ENCODE measurements at regions not wholly inside any gene's neighbourhood (a gene's known extent, or its start where the extent isn't known, plus 50 kb on each side); places are given as distances from the start of the nearest gene placed in this dataset.

DNA sequence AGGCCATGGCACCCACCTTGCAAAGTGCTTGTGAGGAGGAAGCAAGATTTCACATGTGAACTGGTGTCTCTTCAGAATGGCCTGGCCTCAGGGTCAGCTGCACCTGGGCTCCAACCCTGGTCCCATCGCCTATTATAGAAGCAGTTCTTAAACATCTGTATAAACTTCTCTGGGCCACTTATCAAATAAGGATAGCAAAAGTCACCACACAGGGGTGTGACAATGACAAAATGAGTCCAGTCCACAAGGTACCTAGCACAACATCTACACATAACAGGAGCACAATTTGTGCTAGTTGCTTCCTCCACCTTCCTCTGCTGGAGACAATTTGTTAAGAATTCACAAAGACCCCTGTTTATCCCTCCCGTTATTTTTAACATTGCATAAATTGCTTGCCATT, 340.6 kb upstream of the ZMIZ1 start:
- no peak overlapping the region for H3K27ac ChIP-seq (ENCODE audit: low read length)
- H3K79me2 ChIP-seq (ENCODE audit: low read length), result no peaks in the 10 kb centered on the region
- CTCF ChIA-PET, result no interaction called here
- H3K4me3 ChIP-seq (ENCODE audit: low read length), result no peak overlapping the region
- H3K36me3 ChIP-seq (ENCODE audit: low read depth, low read length), result no peaks in the 10 kb centered on the region
- H3F3A ChIP-seq (ENCODE audit: low read length, unreplicated experiment), result no peaks in the 10 kb centered on the region
- BruUV-seq (replicated peaks), result no TSS peak
- no peak overlapping the region for H2AFZ ChIP-seq (ENCODE audit: low read length)
- no peaks in the 10 kb centered on the region for H3K9me3 ChIP-seq (ENCODE audit: low read length)
- TF ChIP-seq, protein P1, sequence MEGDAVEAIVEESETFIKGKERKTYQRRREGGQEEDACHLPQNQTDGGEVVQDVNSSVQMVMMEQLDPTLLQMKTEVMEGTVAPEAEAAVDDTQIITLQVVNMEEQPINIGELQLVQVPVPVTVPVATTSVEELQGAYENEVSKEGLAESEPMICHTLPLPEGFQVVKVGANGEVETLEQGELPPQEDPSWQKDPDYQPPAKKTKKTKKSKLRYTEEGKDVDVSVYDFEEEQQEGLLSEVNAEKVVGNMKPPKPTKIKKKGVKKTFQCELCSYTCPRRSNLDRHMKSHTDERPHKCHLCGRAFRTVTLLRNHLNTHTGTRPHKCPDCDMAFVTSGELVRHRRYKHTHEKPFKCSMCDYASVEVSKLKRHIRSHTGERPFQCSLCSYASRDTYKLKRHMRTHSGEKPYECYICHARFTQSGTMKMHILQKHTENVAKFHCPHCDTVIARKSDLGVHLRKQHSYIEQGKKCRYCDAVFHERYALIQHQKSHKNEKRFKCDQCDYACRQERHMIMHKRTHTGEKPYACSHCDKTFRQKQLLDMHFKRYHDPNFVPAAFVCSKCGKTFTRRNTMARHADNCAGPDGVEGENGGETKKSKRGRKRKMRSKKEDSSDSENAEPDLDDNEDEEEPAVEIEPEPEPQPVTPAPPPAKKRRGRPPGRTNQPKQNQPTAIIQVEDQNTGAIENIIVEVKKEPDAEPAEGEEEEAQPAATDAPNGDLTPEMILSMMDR (conservative IDR thresholded peaks at IDR 0.05; ENCODE audit: low read depth, low read length), result no peak
- peak; percentile 5 for TF ChIP-seq EZH2 (IDR thresholded peaks at IDR 0.05; ENCODE audit: low read length, unreplicated experiment)
- H3K27me3 ChIP-seq (ENCODE audit: low read length), result peaks cover 95% of the 10 kb centered on the region
- no peak overlapping the region for H3K9ac ChIP-seq (ENCODE audit: low read length)
- H3K4me1 ChIP-seq (ENCODE audit: insufficient read depth, low read length), result no peaks in the 10 kb centered on the region
- POLR2A ChIA-PET (ENCODE audit: unreplicated experiment), result interaction anchor here (0.6 to 0.7 kb wide), 2 partner anchors 14 to 245 kb away, joined by 4 to 33 read pairs; no protein-coding TSS in a partner anchor
- intact Hi-C loops (cut with micrococcal nuclease), result no loop called here
- ATAC-seq, result no peak
- no peak for DNase-seq
- H4K20me1 ChIP-seq (ENCODE audit: low read length), result no peaks in the 10 kb centered on the region
- no peak overlapping the region for H3K4me2 ChIP-seq (ENCODE audit: low read length)
- no peaks in the 10 kb centered on the region for H3K9me2 ChIP-seq (replicated peaks; ENCODE audit: low read length)

DNA sequence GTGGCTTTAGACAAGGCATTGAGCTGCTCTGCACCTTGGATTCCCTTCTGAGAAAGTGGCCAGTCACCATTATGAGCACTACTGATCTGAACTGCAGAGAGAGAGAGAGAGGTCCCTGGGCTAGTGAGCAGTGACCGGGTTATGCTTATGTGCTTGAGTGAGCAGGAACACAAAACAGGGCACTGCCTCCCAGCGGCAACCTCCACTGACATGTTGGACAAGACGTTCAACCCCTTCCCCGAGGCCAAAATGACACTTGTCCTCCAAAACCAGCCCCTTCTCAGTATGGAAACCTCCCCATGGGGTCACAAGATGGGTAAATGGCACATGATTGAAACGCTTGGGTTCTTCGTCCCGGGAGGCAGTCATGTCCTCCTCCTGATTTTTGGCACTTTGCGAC, 339.4 kb upstream of the ZMIZ1 start:
- Histone ChIP-seq H3K9me2 (replicated peaks; ENCODE audit: low read length) (no peaks in the 10 kb centered on the region), H3K79me2 (ENCODE audit: low read length) (no peaks in the 10 kb centered on the region), H3K36me3 (ENCODE audit: low read depth, low read length) (no peaks in the 10 kb centered on the region), H3K27me3 (ENCODE audit: low read length) (peaks cover 97% of the 10 kb centered on the region), H3K4me1 (ENCODE audit: insufficient read depth, low read length) (no peaks in the 10 kb centered on the region), H4K20me1 (ENCODE audit: low read length) (no peaks in the 10 kb centered on the region), H3K9ac (ENCODE audit: low read length) (no peak overlapping the region), H3K4me3 (ENCODE audit: low read length) (no peak overlapping the region), H2AFZ (ENCODE audit: low read length) (no peak overlapping the region), H3F3A (ENCODE audit: low read length, unreplicated experiment) (no peaks in the 10 kb centered on the region), H3K27ac (ENCODE audit: low read length) (no peak overlapping the region), H3K4me2 (ENCODE audit: low read length) (no peak overlapping the region), H3K9me3 (ENCODE audit: low read length) (no peaks in the 10 kb centered on the region)
- no peak for ATAC-seq
- no peak for TF ChIP-seq EZH2 (IDR thresholded peaks at IDR 0.05; ENCODE audit: low read length, unreplicated experiment)
- no peak for TF ChIP-seq EZH2phosphoT487 (IDR thresholded peaks at IDR 0.05; ENCODE audit: borderline replicate concordance, low read length)
- TF ChIP-seq, protein P1 (conservative IDR thresholded peaks at IDR 0.05; ENCODE audit: low read depth, low read length), result no peak
- no peak for DNase-seq
- intact Hi-C loops (cut with micrococcal nuclease), result no loop called here
- ChIA-PET CTCF (no interaction called here), POLR2A (ENCODE audit: unreplicated experiment) (interaction anchor here (0.6 kb wide), 1 partner anchor 294 kb away, joined by 4 read pairs; no protein-coding TSS in a partner anchor)
- no TSS peak for BruUV-seq (replicated peaks)

DNA sequence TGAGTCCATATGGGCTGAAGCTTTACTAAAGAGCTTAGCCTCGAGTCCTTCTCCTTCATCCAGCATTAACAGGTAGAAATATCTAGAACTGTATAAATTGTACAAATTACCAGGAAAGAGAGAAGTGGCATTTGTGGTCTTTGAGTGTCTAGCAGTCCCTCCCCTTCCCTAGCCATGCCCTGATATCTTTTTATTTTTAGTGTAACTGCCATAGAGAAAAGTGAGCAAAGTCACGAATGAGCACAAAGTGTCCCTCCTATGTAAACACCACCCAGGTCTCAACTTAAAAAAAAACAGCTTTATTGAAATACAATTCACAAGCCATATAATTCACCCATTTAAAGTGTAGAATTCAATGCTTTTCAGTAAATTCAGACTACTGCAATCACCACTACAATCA, 339.0 kb upstream of the ZMIZ1 start:
- H3K9ac ChIP-seq (ENCODE audit: low read length), result no peak overlapping the region
- no peak overlapping the region for H3K4me2 ChIP-seq (ENCODE audit: low read length)
- H3K4me1 ChIP-seq (ENCODE audit: insufficient read depth, low read length), result no peaks in the 10 kb centered on the region
- no peak overlapping the region for H2AFZ ChIP-seq (ENCODE audit: low read length)
- H3K9me3 ChIP-seq (ENCODE audit: low read length), result no peaks in the 10 kb centered on the region
- no peaks in the 10 kb centered on the region for H3F3A ChIP-seq (ENCODE audit: low read length, unreplicated experiment)
- ChIA-PET POLR2A (ENCODE audit: unreplicated experiment) (interaction anchor here (0.6 kb wide), 1 partner anchor 294 kb away, joined by 4 read pairs; no protein-coding TSS in a partner anchor), CTCF (no interaction called here)
- ATAC-seq (no peak), DNase-seq (no peak)
- intact Hi-C loops (cut with micrococcal nuclease), result no loop called here
- H4K20me1 ChIP-seq (ENCODE audit: low read length), result no peaks in the 10 kb centered on the region
- H3K36me3 ChIP-seq (ENCODE audit: low read depth, low read length), result no peaks in the 10 kb centered on the region
- no TSS peak for BruUV-seq (replicated peaks)
- H3K79me2 ChIP-seq (ENCODE audit: low read length), result no peaks in the 10 kb centered on the region
- H3K4me3 ChIP-seq (ENCODE audit: low read length), result no peak overlapping the region
- TF ChIP-seq EZH2 (IDR thresholded peaks at IDR 0.05; ENCODE audit: low read length, unreplicated experiment) (no peak), EZH2phosphoT487 (IDR thresholded peaks at IDR 0.05; ENCODE audit: borderline replicate concordance, low read length) (no peak)
- TF ChIP-seq, protein P1 (conservative IDR thresholded peaks at IDR 0.05; ENCODE audit: low read depth, low read length), result no peak
- H3K9me2 ChIP-seq (replicated peaks; ENCODE audit: low read length), result no peaks in the 10 kb centered on the region
- H3K27me3 ChIP-seq (ENCODE audit: low read length), result peaks cover 97% of the 10 kb centered on the region
- H3K27ac ChIP-seq (ENCODE audit: low read length), result no peak overlapping the region

Data from PC-3 (cell line).